Lower lobe of right lung (tissue), 2 donors: ENCODE measurements at regions not wholly inside any gene's neighbourhood (a gene's known extent, or its start where the extent isn't known, plus 50 kb on each side); places are given as distances from the start of the nearest gene placed in this dataset.

ENCODE experiments used
- ATAC-seq, 2 donors: fragments of 200-7000 bp; cut with Tn5 transposase; one replicate each; pipeline ENCODE4 v1.9.1; 2020 to 2022; ENCODE audit warnings: mild to moderate bottlenecking in 2 of 2, moderate library complexity in 2 of 2
- DNase-seq: peaks from one replicate; pipeline ENCODE4 v3.0.0-alpha.2; 2020
- H3K27ac ChIP-seq: fragments of 200-600 bp; one replicate; pipeline ENCODE4 v1.8.0; 2022
- H3K27me3 ChIP-seq: fragments of 200-600 bp; one replicate; pipeline ENCODE4 v1.8.0; 2022; ENCODE audit warnings: low read depth
- H3K36me3 ChIP-seq: fragments of 200-600 bp; one replicate; pipeline ENCODE4 v1.8.0; 2022; ENCODE audit warnings: mild to moderate bottlenecking
- H3K4me1 ChIP-seq: fragments of 200-600 bp; one replicate; pipeline ENCODE4 v1.8.0; 2022
- H3K4me3 ChIP-seq: fragments of 200-600 bp; one replicate; pipeline ENCODE4 v1.8.0; 2022; ENCODE audit warnings: mild to moderate bottlenecking
- H3K9me3 ChIP-seq: fragments of 200-600 bp; one replicate; pipeline ENCODE4 v1.8.0; 2022
- intact Hi-C: fragments of 100-400 bp; cut with DNase I; formaldehyde crosslinking; loops from one replicate; pipeline ENCODE4 v1.11.0; 2022
- TF ChIP-seq, protein P1 (sequence below): fragments of 200-600 bp; IDR thresholded peaks from one replicate; pipeline ENCODE4 v1.8.0; 2022; ENCODE audit warnings: antibody characterized with exemption, mild to moderate bottlenecking
- donor health status: DM: no; HTN: yes; CAD: no; lungs with severe emphysema.

GRCh38 chr18:56315363-56315762 is 323.0 kb downstream of the TXNL1 start:
- Histone ChIP-seq H3K36me3 (no peaks in the 10 kb centered on the region), H3K27ac (no peak overlapping the region), H3K4me3 (no peak overlapping the region), H3K9me3 (no peaks in the 10 kb centered on the region), H3K27me3 (no peaks in the 10 kb centered on the region), H3K4me1 (no peaks in the 10 kb centered on the region)
- no peak for ATAC-seq
- DNase-seq: no peak
- intact Hi-C loops: no loop called here
- TF ChIP-seq, protein P1, sequence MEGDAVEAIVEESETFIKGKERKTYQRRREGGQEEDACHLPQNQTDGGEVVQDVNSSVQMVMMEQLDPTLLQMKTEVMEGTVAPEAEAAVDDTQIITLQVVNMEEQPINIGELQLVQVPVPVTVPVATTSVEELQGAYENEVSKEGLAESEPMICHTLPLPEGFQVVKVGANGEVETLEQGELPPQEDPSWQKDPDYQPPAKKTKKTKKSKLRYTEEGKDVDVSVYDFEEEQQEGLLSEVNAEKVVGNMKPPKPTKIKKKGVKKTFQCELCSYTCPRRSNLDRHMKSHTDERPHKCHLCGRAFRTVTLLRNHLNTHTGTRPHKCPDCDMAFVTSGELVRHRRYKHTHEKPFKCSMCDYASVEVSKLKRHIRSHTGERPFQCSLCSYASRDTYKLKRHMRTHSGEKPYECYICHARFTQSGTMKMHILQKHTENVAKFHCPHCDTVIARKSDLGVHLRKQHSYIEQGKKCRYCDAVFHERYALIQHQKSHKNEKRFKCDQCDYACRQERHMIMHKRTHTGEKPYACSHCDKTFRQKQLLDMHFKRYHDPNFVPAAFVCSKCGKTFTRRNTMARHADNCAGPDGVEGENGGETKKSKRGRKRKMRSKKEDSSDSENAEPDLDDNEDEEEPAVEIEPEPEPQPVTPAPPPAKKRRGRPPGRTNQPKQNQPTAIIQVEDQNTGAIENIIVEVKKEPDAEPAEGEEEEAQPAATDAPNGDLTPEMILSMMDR: no peak

DNA sequence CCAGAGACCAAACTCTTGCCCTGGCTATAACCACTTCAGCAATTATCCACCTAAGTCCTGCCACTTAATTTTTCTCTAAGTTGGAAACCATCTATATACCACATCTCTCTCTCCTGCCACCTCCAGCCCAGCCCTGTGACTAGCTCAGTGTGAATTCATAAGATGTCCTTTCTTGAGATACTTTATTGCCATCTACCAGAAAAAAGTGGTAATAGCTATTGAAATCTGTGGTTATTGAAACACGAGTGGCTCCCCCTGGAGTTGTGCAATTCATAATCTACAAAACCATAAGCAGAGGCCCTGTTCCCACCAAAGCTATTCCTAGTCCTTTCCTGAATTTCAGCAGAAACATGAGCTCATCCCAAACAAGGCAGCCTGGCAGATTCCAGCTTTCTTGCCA is 324.0 kb downstream of the TXNL1 start:
- Histone ChIP-seq H3K4me1 (no peaks in the 10 kb centered on the region), H3K36me3 (no peaks in the 10 kb centered on the region), H3K27ac (no peak overlapping the region), H3K27me3 (no peaks in the 10 kb centered on the region), H3K9me3 (no peaks in the 10 kb centered on the region), H3K4me3 (no peak overlapping the region)
- no peak for DNase-seq
- intact Hi-C loops: no loop called here
- ATAC-seq: no peak
- TF ChIP-seq, protein P1: no peak

GRCh38 chr18:56312551-56313335 is 325.6 kb downstream of the TXNL1 start:
- intact Hi-C loops: no loop called here
- no peak for ATAC-seq

DNA sequence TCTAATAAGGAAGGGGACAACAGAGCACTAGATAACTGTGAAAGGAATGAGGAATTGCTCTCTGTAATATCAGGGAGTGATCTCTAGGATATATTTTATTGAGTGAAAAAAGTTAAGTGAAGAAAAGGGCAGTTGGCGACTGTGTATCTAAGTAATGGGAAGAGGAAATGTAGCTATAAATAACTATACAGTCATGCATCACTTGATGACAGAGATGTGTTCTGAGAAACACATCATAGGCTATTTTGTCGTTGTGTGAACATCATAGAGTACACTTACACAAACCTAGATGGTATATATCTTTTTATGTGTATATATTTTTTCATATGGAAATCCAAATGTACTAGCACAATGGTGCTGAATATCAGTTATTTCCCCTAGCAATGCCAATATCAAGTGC is 329.3 kb downstream of the TXNL1 start:
- intact Hi-C loops: no loop called here
- H3K27me3 ChIP-seq: no peaks in the 10 kb centered on the region
- ATAC-seq (no peak), DNase-seq (no peak)
- H3K4me1 ChIP-seq: no peaks in the 10 kb centered on the region
- TF ChIP-seq, protein P1: no peak
- H3K9me3 ChIP-seq: no peaks in the 10 kb centered on the region
- H3K27ac ChIP-seq: no peak overlapping the region
- H3K4me3 ChIP-seq: no peak overlapping the region
- H3K36me3 ChIP-seq: no peaks in the 10 kb centered on the region

More at GRCh38 chr18:56312551-56313335, 325.6 kb downstream of the TXNL1 start:
- Histone ChIP-seq H3K4me3 (no peak overlapping the region), H3K27ac (no peak overlapping the region), H3K4me1 (no peaks in the 10 kb centered on the region), H3K27me3 (no peaks in the 10 kb centered on the region), H3K9me3 (no peaks in the 10 kb centered on the region), H3K36me3 (no peaks in the 10 kb centered on the region)
- TF ChIP-seq, protein P1: no peak
- no peak for DNase-seq

- Histone ChIP-seq H3K4me1 (no peaks in the 10 kb centered on the region), H3K27ac (no peak overlapping the region), H3K9me3 (no peaks in the 10 kb centered on the region), H3K27me3 (no peaks in the 10 kb centered on the region), H3K36me3 (no peaks in the 10 kb centered on the region), H3K4me3 (no peak overlapping the region)
- no peak for DNase-seq
- intact Hi-C loops: no loop called here
- TF ChIP-seq, protein P1: no peak
- no peak for ATAC-seq
These were observed 330.8 kb downstream of the TXNL1 start for GRCh38 chr18:56307354-56308170.
